ENCODE measurements at regions not wholly inside any gene's neighbourhood (a gene's known extent, or its start where the extent isn't known, plus 50 kb on each side); places are given as distances from the start of the nearest gene placed in this dataset.

DNA sequence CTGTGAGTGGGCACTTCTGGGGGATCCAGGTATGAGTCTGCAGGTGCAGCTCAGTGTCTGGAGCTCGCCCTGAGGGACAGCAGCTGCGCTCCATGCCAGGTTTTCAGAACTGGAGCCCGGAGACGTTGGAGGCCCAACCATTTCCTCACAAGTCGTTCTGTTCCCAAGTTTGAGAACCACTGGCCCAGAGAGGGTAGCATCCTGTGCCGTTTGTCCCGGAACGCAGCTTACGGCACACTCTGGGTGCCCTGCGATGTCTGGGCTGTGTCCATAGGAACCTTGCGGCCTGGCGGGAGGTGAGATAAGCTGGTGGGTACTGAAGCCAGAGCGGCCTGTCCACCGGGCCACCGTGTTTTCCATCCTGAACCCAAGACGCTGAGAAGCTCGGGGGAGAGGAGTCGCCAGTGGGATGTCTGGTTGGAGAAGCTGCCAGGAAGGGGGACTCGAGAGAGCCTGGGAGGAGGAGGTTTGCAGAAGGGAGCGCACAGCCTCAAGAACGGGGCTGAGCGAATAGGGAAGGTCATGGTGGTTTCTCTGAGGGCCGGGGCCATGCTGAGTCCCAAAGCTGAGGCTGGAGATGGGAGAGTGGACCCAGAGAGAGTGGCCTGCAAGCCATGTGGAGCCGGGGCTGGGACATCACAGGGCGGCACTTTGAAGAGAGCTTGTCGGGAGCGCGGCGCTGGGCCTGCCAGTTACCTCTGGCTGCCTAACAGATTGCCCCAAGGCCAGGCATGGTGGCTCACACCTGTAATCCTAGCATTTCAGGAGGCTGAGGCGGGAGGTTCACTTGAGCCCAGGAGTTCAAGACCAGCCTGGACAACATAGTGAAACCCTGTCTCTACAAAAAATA is 211.0 kb upstream of the GSE1 start:
- no peak for DNase-seq (ENCODE audit: low read depth in 2 of 2)

DNA sequence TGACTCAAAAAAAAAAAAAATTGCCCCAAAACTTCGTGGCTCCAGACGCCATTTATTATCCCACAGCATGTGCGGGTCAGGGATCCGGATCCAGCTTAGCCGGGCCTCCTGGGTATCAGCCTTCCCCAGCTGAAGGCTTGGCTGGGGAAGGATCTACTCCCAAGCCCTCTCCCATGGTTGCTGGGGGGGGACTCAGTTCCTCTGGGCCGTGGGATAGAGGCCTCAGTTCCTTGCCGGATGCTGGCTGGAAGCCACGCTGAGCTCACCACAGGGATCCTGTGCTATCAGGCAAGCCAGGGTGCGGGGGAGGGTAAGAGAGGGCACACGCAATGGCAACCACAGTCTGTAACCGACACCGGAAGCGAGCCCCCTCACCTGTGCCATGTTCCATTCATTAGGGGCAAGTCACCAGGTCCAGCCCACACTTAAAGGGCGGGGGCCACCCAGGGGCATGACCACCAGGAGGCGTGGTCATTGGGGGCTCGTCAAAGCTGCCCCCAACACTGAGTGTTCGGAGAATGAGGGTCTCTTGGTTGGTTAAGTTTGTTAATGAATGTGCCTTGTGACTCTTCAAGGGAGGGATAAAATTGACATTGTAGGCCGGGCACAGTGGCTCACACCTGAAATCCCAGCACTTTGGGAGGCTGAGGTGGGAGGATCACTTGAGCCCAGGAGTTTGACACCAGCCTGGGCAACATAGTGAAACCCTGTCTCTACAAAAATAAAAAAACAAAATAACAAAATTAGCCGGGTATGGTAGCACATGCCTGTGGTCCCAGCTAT is 210.0 kb upstream of the GSE1 start:
- no peak for DNase-seq (ENCODE audit: low read depth in 2 of 2)

DNA sequence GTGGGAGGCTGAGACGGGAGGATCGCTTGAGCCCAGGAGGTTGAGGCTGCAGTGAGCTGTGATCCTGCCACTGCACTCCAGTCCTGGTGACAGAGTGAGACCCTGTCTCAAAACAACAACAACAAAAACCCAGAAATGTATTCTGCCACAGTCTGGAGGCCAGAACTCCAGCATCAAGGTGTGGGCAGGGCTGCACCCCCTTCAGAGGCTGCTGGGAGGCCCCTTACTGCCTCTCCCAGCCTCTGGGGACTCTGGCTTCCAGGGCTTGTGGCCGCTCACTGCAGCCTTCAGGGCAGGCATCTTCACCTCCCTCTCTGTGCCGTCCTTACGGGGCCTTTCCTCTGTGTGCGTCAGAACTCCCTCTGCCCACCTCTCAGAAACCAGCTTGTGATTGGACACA is 209.4 kb upstream of the GSE1 start:
- no peak for DNase-seq (ENCODE audit: low read depth in 2 of 2)

DNA sequence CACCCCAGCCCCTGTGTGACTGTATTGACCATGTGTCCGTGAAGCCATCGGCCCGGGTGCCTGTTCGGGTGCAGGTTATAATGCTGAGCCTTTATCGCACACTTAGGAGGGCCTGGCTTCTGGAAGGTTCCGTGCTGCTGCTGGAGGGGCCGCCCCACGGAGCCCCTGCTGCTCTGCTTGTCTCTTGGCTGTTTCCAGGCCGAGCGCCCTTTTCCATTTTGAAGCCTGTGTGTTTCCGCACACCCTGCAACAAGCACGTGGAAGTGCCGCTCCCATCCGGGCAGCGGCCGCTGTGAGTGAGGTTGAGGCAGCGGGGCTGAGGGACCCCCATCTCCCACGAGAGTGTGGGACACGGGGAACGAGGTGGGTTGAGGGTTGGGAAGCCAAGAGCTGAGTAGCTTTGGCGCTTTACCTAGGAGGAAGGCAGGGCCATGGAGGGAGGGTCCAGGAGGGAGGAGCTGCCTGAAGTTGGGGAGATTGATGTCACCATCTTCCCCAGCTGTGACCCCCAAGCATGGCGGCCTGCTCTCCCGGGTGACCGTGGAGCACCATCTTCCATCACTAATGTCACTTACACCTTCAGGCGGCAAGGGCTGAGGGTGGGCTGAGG is 200.1 kb upstream of the GSE1 start:
- no peak for DNase-seq (ENCODE audit: low read depth in 2 of 2)

DNA sequence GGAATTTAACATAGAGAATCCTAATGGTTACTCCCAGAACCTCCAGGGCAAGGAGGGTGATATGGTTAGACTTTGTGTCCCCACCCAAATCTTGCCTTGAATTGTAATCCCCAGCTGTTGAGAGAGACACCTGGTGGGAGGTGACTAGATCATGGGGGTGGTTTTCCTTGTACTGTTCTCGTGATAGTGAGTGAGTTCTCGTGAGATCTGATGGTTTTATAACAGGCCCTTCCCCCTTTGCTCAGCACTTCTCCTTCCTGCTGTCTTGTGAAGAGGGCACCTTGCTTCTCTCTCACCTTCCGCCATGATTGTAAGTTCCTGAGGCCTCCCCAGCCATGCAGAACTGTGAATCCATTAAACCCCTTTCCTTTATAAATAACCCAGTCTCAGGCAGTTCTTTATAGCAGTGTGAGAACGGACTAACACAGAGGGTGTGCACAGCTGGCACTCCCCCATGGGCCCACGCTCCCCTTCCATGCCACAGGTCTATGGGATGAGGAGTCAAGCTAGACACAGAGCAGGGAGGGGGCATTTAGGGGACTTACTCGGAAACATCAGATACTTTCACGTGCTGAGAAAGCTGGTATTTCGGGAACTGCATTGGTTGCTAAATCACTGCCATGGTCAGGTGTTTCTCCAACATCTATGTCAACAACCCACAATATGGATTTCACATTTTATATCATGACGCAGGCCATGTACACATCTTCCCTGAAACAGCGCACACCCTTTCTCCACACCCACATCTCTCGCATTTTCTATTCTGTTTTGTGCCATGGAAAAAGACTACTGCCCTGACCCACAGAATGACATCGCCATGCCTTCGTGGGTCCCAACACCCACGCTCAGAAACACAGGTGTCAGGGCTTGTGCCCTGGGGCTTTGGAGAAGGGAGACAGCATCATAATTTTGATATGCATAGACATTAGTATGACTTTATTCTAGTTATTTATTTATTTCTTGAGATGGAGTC is 199.1 kb upstream of the GSE1 start:
- DNase-seq (ENCODE audit: low read depth in 2 of 2), result no peak

DNA sequence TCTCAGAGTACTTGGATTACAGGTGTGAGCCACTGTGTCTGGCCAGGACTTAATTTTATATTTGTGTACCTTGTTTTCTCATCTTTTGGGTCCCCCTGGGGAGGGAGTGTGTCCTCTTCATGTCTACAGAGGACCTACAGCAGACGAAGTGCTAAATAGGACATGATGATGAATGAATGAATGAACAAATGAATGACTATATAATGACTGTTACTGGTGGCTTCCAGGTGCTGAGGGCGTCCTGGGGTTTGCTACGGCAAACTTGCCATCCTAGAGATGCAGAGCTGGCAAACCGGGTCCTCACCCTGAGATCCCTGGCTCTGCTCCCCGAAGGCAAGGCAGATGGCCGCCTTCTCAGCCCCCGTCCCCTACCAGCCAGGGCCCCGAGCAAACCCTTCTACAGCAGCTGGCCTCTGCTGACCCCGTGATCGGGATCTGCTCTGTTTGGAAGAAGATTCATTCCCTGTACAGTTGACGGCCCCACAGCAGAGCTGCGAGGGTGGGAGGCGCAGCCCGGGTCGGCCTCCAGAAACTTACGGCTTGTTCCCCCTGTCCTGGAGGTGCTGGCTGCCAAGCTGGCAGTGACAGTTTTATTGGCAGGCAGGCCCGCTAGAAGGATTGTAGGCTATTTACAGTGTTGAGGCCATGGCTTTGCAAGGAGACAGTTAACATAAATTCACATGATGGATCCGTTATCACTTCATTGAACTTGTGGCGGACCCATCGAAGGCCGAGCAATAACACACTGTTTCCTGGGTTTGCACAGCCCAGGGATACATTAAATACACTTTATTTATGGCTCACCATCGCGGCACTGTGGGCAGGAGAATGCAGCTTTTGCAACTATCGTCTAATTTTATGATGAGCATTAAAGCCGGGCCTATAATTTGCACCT is 197.7 kb upstream of the GSE1 start:
- no peak for DNase-seq (ENCODE audit: low read depth in 2 of 2)

DNA sequence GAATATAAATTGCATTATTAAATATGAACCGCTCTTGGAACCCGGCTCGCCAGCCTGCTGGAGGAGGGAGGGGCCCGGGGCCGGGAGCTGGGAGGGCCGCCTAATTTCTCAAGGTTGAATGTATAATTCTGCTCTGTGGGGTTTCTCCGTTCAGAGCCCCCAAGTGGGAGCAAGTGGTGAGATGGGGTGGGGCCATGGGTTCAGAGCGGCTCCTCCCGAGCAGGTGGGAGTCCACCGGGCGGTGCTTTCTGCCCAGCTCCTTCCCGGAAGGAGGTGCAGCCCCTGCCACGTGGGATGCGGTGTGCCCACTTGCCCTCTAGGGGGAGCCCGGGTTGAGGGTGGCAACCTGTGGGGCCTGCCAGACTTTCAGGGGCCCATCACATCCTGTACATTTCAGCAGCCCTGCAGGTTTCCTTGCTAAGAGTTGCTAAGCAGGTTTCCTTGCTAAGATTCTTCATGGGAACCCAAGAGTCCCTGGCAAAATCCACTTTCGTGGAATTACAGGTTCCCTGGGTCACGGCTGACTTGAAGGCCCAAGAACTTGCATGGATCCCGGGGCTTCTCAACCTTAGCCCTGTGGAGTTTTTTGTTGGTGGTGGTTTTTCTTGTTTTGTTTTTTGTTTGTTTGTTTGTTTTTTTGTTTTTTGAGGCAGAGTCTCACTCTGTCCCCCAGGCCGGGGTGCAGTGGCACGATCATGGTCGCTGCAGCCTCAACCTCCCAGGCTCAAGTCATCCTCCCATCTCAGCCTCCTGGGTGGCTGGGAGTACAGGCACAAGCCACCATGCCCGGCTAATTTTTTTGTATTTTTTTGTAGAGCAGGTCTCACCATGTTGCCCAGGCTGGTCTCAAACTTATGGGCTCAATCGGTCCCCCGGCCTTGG is 196.7 kb upstream of the GSE1 start:
- DNase-seq (ENCODE audit: low read depth in 2 of 2), result peak; percentile 54 to 78

DNA sequence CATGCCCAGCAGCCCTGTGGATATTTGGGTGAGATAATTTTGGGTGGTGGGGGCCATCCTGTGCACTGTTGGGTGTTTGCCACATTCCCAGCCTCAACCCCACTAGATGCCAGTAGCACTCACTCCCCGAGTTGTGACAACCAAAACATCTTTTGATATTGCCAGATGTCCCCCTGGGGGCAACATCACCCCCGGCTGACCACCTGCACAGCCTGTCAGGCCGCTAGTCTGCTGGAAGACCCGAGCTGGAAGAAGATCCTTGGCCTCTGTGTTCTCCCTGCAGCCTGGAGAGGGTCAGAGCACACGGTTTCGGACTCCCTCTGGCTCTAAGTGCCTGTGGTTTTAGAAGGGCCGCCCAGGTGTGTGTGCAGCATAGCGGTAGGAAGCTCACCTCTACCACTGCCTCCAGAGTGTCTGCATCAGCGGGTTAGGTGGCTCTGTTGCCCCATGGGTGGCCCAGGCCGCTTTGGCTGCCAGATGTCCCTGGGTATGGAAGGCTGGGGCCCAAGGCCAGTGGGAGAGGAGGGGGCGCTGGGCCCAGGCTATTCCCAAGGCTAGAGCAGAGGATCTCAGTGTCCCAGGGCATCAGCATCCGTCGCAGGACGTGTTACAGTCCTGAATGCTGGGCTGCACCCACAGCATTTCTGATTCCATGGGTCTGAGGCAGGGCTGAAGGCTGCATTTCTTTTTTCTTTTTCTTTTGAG is 195.8 kb upstream of the GSE1 start:
- DNase-seq (ENCODE audit: low read depth in 2 of 2), result no peak

DNA sequence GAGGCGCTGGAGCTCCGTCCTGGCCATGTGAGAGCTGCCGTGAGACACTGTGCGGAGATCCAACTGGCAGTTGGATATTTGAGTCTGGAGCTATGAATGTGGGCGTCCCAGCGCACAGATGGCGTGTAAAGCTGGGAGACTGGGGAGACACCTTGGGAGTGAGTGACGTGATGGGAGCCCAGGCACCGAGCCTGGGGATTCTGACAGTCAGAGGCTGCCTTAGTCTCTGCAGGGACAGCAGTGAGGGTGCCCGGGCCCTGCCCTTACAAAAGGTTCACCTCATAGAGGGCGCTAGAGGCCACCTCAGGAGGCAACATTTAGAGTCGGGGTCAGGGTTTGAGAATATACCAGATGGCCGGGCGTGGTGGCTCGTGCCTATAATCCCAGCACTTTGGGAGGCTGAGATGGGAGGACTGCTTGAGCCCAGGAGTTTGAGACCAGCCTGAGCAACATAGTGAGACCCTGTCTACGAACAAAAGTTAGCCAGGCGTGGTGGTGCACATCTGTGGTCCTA is 194.1 kb upstream of the GSE1 start:
- DNase-seq (ENCODE audit: low read depth in 2 of 2), result no peak

DNA sequence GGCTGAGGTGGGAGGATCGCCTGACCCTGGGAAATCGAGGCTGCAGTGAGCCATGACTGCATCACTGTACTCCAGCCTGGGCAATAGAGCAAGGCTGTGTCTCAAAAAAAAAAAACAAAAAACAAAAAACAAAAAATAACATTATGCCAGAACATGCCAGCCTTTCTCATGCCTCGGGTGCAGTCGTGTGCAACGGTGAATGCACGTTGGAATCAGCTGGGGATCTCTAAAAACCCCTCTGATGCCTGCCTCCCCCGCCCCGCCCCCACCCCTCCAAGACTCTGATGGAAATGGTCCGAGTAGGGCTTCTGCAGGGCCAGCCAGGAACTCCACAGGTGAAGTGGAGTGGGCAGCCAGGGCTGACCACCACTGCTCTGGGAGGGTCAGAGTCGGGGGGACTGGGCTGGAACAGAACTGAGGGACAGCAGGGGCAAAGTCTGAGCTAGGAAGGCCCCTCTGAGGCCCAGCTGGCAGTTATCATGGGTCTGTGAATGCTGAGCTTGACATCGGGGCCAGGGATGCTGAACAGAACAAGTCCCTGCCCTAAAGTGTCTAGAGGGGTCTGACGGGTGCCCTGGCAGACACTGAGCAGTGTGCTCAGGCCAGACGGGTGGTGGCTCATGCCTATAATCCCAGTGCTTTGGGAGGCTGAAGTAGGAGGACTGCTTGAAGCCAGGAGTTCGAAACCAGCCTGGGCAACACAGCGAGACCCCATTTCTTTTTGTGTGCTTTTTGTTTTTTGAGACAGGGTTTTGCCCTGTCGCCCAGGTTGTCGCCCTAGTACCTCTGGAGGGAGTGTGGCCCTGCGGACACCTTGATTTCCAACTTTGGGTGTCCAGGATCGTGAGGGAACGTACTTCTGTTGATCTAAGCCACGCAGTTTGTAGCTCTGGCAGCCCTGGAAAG is 193.4 kb upstream of the GSE1 start:
- DNase-seq (ENCODE audit: low read depth in 2 of 2), result no peak

DNA sequence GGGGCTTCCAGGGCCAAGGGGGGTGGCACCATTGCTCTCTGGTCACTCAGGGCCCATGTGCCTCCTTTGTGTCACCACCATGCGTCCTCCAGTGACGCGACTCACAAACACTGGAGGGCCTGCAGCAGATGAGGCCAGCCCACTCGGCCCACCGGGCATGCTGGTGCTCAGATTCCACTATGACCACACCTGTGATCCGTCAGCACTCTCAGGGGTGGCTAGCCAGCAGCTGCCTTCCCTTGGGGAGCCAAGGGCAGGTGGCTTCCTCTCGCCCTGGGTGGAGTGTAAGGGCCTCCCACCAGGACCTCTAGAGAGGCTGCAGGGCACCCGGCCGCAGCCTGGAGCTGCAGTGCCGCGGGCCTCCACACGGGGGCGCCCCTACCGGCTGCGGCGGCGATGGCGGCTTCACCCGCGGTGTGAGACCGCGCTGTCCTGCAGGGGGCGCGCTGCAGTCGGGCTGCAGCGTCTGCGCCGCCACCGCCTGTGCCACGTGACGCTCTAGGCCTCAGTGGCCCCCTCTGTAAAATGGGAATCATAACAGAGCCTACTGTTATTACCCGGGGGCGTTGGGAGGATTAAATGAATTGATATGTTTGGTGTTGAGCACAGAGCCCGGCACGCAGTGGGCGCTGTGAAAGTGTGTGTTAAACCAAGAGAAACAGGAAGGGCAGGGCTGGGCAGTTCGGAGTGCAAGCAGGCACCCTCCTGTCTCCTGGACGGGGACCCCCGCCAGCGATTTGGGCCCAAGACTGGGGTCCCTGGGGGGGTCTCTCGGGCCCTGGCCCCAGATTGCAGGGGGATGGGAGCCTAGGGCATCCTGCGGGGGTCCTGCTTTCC is 192.4 kb upstream of the GSE1 start:
- peak; percentile 52 to 75 for DNase-seq (ENCODE audit: low read depth in 2 of 2)

DNA sequence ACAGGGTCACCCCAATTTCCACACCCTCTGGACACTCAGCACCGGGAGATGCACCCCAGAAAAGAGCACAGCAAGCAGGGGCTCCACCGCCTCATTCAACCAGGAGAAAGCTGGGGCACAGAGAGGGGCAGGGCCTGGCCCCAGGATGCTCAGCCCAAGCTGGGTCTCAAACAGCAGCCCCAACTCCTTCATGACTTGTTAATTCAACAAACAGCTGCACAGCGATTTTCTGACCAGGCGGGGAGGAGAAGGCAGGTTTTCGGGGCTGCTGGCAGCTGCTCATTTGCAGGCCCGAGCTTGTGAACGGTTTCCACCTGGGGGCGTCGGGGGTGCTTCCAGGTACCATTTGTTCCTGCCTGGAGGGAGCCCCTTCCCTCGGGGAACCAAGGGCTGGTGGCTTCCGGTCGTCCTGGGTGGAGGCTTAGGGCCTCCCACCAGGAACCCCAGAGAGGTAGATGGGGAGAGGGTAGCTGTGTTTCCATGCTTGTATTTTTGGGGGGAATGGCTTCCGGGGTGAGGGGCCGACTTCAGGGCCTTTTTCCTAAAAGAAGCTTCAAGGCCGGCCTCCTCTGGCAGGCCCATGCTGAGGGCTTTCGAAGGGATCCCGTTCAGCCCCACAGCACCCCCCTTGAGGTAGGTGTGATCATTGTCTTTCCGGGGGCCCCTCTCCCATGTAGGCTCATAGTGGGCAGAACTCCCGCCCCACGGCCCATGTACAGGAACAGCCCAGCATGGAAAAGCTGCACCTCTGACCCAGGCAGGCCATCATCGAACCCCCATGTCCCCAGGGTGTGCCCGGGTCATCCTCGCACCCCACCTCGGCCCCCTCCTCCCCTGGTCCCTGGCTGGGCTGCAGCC is 191.6 kb upstream of the GSE1 start:
- no peak for DNase-seq (ENCODE audit: low read depth in 2 of 2)

DNA sequence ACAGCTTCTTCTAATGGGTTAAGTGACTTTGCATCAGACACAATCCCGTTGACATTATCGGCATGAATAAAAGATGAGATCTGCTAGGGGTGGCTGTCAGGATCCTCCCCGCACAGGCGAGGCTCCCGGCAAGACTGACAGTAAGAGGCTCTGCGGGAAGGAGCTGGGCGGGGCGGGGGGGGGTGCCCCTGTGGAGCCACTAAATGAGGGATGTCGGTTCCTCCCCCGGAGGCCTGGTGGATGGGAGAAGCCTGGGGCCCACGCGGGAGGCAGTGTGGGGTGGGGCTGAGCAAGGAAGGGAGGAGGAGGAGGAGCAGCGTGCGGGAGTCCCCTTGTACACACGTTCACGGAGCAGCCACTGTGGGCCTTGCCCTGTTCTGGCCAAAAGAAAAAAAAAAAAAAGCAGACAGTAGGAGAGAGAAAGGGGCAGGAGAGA is 190.9 kb upstream of the GSE1 start:
- no peak for DNase-seq (ENCODE audit: low read depth in 2 of 2)

DNA sequence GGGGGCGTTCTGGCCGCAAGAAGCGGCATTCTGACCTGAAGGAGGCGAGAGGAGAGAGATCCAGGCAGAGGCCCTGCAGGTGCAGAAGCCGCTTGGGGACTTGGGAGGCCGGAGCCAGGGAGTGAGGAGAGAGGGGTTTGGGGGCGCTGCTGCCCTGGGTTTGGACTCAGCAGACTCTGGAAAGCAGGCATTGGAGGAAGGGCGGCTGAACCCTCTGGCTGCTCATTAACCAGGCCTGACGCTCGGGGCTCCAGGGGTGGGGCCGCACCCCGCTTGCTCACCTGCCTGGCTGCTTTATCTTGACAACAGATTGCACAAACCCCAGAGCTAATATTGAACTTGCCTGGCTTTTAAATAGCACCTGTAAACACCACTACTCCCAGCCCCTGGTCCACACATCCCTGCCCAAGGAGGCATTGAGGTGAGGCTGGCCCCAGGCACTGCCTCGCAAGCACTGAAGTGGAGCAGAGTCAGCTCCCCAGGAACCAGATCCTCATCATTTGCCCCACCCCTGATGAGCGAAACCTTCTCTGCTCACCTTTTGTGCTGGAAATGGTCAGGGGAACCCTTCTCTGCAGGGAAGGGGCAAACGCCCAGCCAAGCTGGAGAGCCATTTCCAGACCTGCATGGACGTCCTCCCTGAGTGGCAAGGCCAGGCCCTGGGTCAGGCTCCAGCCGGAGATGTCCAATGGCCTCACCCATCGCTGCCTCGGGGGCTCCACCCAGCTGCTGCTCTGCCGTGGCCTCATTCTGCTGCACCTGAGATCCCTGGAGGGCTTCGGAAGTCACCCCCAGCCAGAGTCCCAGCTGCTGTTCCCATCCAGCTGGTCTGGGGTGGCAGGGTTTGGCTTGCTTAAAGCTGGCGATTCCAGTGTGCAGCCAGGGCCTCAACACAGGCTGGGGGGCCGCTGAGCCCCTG is 190.2 kb upstream of the GSE1 start:
- no peak for DNase-seq (ENCODE audit: low read depth in 2 of 2)

DNA sequence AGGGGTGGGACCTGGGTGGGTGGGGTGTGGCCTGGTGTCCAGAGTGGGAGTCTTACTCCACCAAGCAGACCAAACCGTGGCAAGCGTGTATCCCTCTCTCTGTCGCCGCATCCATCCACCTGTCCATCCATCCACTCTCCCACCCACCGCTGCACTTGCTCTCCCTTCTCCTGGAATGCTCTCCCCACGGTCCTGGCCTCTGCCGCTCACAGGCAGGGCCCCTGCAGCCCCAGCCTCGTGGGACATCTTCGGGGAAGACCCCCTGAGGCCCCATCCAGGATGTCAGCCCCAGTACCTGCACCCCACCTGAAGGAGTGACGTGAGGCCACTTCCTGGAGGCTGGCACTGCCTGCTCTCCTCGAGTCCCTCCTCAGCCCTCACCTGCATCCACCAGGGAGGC is 189.5 kb upstream of the GSE1 start:
- DNase-seq (ENCODE audit: low read depth in 2 of 2), result no peak
